DND-41 (cell line): ENCODE measurements at regions not wholly inside any gene's neighbourhood (a gene's known extent, or its start where the extent isn't known, plus 50 kb on each side); places are given as distances from the start of the nearest gene placed in this dataset.

Source experiments
- ATAC-seq: fragments of 200-7000 bp; cut with Tn5 transposase; 3 replicates; pipeline ENCODE4 v1.9.1; 2021; ENCODE audit warnings: low read depth; ENCODE audit not compliant: insufficient read depth
- DNase-seq: peaks from one replicate; pipeline ENCODE4 v3.0.0-alpha.2; 2020
- H2AFZ ChIP-seq: 2 replicates; pipeline ENCODE4 v1.6.0; 2012; ENCODE audit warnings: low read depth, low read length
- H3K27ac ChIP-seq: 2 replicates; pipeline ENCODE4 v1.5.1; 2012; ENCODE audit warnings: low read length, inconsistent platforms
- H3K27me3 ChIP-seq: fragments of 200-600 bp; sonication (generic); 2 replicates; pipeline ENCODE4 v1.6.0; 2012; ENCODE audit warnings: low read length, mild to moderate bottlenecking, inconsistent platforms; ENCODE audit not compliant: insufficient read depth, poor library complexity
- H3K36me3 ChIP-seq: 2 replicates; pipeline ENCODE4 v1.5.1; 2012; ENCODE audit warnings: low read length, inconsistent platforms; ENCODE audit not compliant: insufficient read depth
- H3K4me1 ChIP-seq: 2 replicates; pipeline ENCODE4 v1.5.1; 2012; ENCODE audit warnings: mild to moderate bottlenecking, low read length; ENCODE audit not compliant: insufficient read depth
- H3K4me2 ChIP-seq: 2 replicates; pipeline ENCODE4 v1.6.0; 2012; ENCODE audit warnings: mild to moderate bottlenecking, moderate library complexity, low read length, inconsistent platforms; ENCODE audit not compliant: insufficient read depth
- H3K4me3 ChIP-seq, 2 experiments: fragments of 200-600 bp in 1 of 2; shearing (Covaris generic) in 1 of 2; 2 replicates each; pipeline ENCODE4 v1.5.1; 2012 to 2016; ENCODE audit warnings: inconsistent platforms in 2 of 2, low read length in 2 of 2, mild to moderate bottlenecking in 2 of 2, low read depth in 1 of 2, moderate library complexity in 1 of 2
- H3K79me2 ChIP-seq: 2 replicates; pipeline ENCODE4 v1.6.0; 2012; ENCODE audit warnings: low read length, inconsistent platforms; ENCODE audit not compliant: insufficient read depth
- H3K9ac ChIP-seq: 2 replicates; pipeline ENCODE4 v1.6.0; 2012; ENCODE audit warnings: low read depth, mild to moderate bottlenecking, inconsistent platforms, low read length, moderate library complexity
- H3K9me3 ChIP-seq: 2 replicates; pipeline ENCODE4 v1.5.1; 2012; ENCODE audit warnings: low read length, moderate library complexity, mild to moderate bottlenecking, inconsistent platforms; ENCODE audit not compliant: insufficient read depth, severe bottlenecking
- H4K20me1 ChIP-seq: 2 replicates; pipeline ENCODE4 v1.6.0; 2012; ENCODE audit warnings: low read length; ENCODE audit not compliant: insufficient read depth
- CTCF ChIP-seq: IDR thresholded peaks from 2 replicates; pipeline ENCODE4 v1.5.1; 2012; ENCODE audit warnings: borderline replicate concordance, low read length, moderate library complexity, mild to moderate bottlenecking; ENCODE audit not compliant: poor library complexity, severe bottlenecking; ENCODE audit errors: extremely low read depth
- EZH2 ChIP-seq: IDR thresholded peaks from 3 replicates; pipeline ENCODE4 v1.6.1; 2012; ENCODE audit warnings: borderline replicate concordance, low read depth, mild to moderate bottlenecking, moderate library complexity, low read length, inconsistent platforms; ENCODE audit not compliant: severe bottlenecking

DNA sequence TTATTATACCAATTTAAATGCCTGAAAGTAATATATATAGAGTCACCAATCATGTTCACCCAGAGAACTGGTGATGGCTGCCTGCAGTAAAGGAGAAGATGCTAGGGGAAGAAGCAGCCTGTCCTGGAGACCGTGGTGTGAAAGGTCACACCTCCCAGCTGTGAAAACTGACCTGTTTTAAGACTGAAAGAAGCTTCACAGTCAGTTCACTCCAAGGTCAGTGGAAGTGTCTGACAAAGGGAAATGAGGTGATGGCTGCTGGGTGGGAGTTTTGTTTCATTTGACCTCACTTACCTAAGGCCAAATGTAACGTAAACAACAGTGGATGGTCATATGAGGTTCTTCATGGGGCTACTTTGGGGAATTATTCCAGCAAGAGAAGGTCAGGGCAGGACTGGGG lies 352.1 kb upstream of the GATB start:
- no peaks in the 10 kb centered on the region for H3K79me2 ChIP-seq
- TF ChIP-seq CTCF = no peak
- TF ChIP-seq EZH2 = no peak

GRCh38 chr4:152112190-152112589 lies 351.4 kb upstream of the GATB start:
- Histone ChIP-seq H4K20me1 (no peaks in the 10 kb centered on the region), H2AFZ (no peak overlapping the region), H3K79me2 (no peaks in the 10 kb centered on the region), H3K4me2 (no peak overlapping the region), H3K9ac (no peak overlapping the region), H3K4me1 (peaks cover 25% of the 10 kb centered on the region), H3K4me3 (no peak overlapping the region), H3K27me3 (no peaks in the 10 kb centered on the region), H3K27ac (no peak overlapping the region), H3K36me3 (no peaks in the 10 kb centered on the region), H3K9me3 (no peaks in the 10 kb centered on the region)
- no peak for ATAC-seq
- no peak for DNase-seq
- TF ChIP-seq EZH2 = no peak
- TF ChIP-seq CTCF = no peak

More for the DNA sequence above, 352.1 kb upstream of the GATB start:
- no peak overlapping the region for H3K9ac ChIP-seq
- DNase-seq (no peak), ATAC-seq (no peak)
- H3K27me3 ChIP-seq = no peaks in the 10 kb centered on the region
- H3K4me1 ChIP-seq = peaks cover 31% of the 10 kb centered on the region
- H3K4me3 ChIP-seq = no peak overlapping the region
- no peaks in the 10 kb centered on the region for H3K36me3 ChIP-seq
- no peaks in the 10 kb centered on the region for H3K9me3 ChIP-seq
- no peaks in the 10 kb centered on the region for H4K20me1 ChIP-seq
- no peak overlapping the region for H3K27ac ChIP-seq
- H2AFZ ChIP-seq = no peak overlapping the region
- no peak overlapping the region for H3K4me2 ChIP-seq

DNA sequence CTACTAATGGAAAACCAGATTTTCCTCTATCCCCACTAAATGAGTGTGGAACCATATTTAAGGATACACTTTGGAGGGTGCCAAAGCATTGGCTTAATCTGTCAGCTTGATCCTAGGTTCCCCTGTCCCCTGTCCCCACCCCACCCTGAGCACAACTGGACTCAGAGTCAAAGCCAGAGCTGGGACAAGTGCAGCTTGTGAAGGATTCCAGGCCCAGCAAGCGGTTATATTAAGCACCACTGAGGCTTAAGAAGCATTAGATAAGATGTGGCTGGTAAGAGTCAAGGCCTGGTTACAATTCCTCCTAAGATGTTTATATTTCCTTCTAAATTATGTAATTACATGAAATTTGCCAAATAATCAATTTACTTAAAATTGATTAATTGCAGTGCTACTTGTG lies 350.0 kb upstream of the GATB start:
- Histone ChIP-seq H3K4me2 (no peak overlapping the region), H3K36me3 (no peaks in the 10 kb centered on the region), H3K9me3 (no peaks in the 10 kb centered on the region), H2AFZ (no peak overlapping the region), H3K4me3 (no peak overlapping the region), H3K27me3 (no peaks in the 10 kb centered on the region), H3K9ac (no peak overlapping the region), H3K4me1 (peaks cover 25% of the 10 kb centered on the region), H3K27ac (no peak overlapping the region), H3K79me2 (no peaks in the 10 kb centered on the region), H4K20me1 (no peaks in the 10 kb centered on the region)
- DNase-seq (no peak), ATAC-seq (no peak)
- TF ChIP-seq EZH2 (no peak), CTCF (no peak)
